ENCODE measurements at regions not wholly inside any gene's neighbourhood (a gene's known extent, or its start where the extent isn't known, plus 50 kb on each side); places are given as distances from the start of the nearest gene placed in this dataset.

- H3K9me3 Mint-ChIP-seq = no peaks in the 10 kb centered on the region; a peak in 1 of 5 replicates
These were observed 413.1 kb downstream of the TCERG1L start for GRCh38 chr10:130898381-130898780.

More at GRCh38 chr10:130898381-130898780, 413.1 kb downstream of the TCERG1L start:
- no peak for TF ChIP-seq CTCF (conservative IDR thresholded peaks at IDR 0.05)
- Mint-ChIP-seq H3K27ac (no peak overlapping the region), H3K4me3 (no peak overlapping the region), H3K4me1 (peaks cover 7 to 14% of the 10 kb centered on the region in 2 experiments; a peak in 3 of 4 replicates), H3K36me3 (ENCODE audit: insufficient read depth in 1 of 3, low read depth in 3 of 3) (no peaks in the 10 kb centered on the region), H3K27me3 (ENCODE audit: low read depth) (no peaks in the 10 kb centered on the region; the same call in none of the 2 replicates)
- Histone ChIP-seq H3K9ac (ENCODE audit: extremely low read depth, insufficient read length, low read length) (no peak overlapping the region), H2BK15ac (ENCODE audit: low read depth, low read length) (no peak overlapping the region), H3K4me2 (ENCODE audit: insufficient read depth, insufficient read length, low read length) (no peak overlapping the region), H3K79me1 (ENCODE audit: insufficient read depth, low read depth, low read length, poor library complexity, severe bottlenecking) (no peaks in the 10 kb centered on the region), H2AFZ (ENCODE audit: low read length) (no peak overlapping the region), H4K5ac (ENCODE audit: insufficient read length, low read depth, low read length) (no peak overlapping the region), H3K56ac (ENCODE audit: insufficient read length, low read depth, low read length) (no peak overlapping the region), H4K8ac (replicated peaks; ENCODE audit: insufficient read length, low read depth, low read length) (no peak overlapping the region), H2BK20ac (ENCODE audit: low read depth, low read length, poor library complexity, severe bottlenecking) (no peak overlapping the region), H3K14ac (ENCODE audit: insufficient read depth, low read length) (no peak overlapping the region), H2BK5ac (ENCODE audit: insufficient read length, low read length) (no peak overlapping the region), H3K9me3 (ENCODE audit: control insufficient read depth, low read depth, low read length) (no peaks in the 10 kb centered on the region), H3K27ac (ENCODE audit: insufficient read length, low read depth, low read length) (no peak overlapping the region), H4K91ac (ENCODE audit: insufficient read length, low read depth, low read length) (no peak overlapping the region), H3K23ac (ENCODE audit: insufficient read length, low read depth, low read length) (no peak overlapping the region), H3K23me2 (ENCODE audit: insufficient read length, low read depth, low read length, poor library complexity, severe bottlenecking) (no peaks in the 10 kb centered on the region), H3K79me2 (ENCODE audit: insufficient read depth, low read length) (no peaks in the 10 kb centered on the region), H4K20me1 (ENCODE audit: control insufficient read depth, insufficient read depth, insufficient read length) (no peaks in the 10 kb centered on the region), H3K4ac (ENCODE audit: low read depth, low read length) (no peak overlapping the region), H2BK120ac (ENCODE audit: low read depth, low read length, poor library complexity, severe bottlenecking) (no peak overlapping the region), H3K4me1 (ENCODE audit: insufficient read depth, low read length) (no peaks in the 10 kb centered on the region), H3K27me3 (ENCODE audit: insufficient read depth, low read length) (no peaks in the 10 kb centered on the region), H3K18ac (ENCODE audit: insufficient read length, low read depth, low read length) (no peak overlapping the region), H2BK12ac (ENCODE audit: insufficient read length, low read depth, low read length) (no peak overlapping the region), H3T11ph (ENCODE audit: low read length) (no peak overlapping the region), H2AK5ac (ENCODE audit: insufficient read length, low read length) (no peak overlapping the region)
- no peak for DNase-seq
- no CpG with 5 or more reads among the region's 6 CpGs for WGBS (ENCODE audit: extremely low coverage, insufficient read length, low lambda C conversion rate)

All from H9 (cell line).